Ascending aorta (tissue), 2 donors: ENCODE measurements at regions not wholly inside any gene's neighbourhood (a gene's known extent, or its start where the extent isn't known, plus 50 kb on each side); places are given as distances from the start of the nearest gene placed in this dataset.

Experiments
- DNase-seq, 2 donors: peaks; one replicate each; pipeline ENCODE4 v3.0.0-alpha.2; 2019; ENCODE audit warnings: low spot score in 2 of 2
- H3K27ac ChIP-seq, 2 donors: fragments of 200-600 bp; sonication (generic); one replicate each; pipeline ENCODE4 v1.5.1; 2016 to 2017; ENCODE audit warnings: mild to moderate bottlenecking in 1 of 2
- H3K27me3 ChIP-seq: fragments of 200-600 bp; sonication (generic); one replicate; pipeline ENCODE4 v1.5.1; 2017
- H3K36me3 ChIP-seq, 2 donors: fragments of 200-600 bp; sonication (generic); one replicate each; pipeline ENCODE4 v1.5.1; 2016
- H3K4me1 ChIP-seq, 2 donors: fragments of 200-600 bp; sonication (generic); one replicate each; pipeline ENCODE4 v1.5.1; 2016 to 2017; ENCODE audit warnings: mild to moderate bottlenecking in 1 of 2
- H3K4me3 ChIP-seq, 2 donors: fragments of 200-600 bp; sonication (generic); one replicate each; pipeline ENCODE4 v1.5.1; 2016 to 2017; ENCODE audit warnings: mild to moderate bottlenecking in 1 of 2
- H3K9me3 ChIP-seq, 2 donors: fragments of 200-600 bp; sonication (generic); one replicate each; pipeline ENCODE4 v1.5.1; 2016
- intact Hi-C: fragments of 100-400 bp; cut with DNase I; formaldehyde crosslinking; loops from one replicate; pipeline ENCODE4 v1.15.1; 2023
- TF ChIP-seq, protein P1 (sequence below), 3 experiments: fragments of 200-600 bp in 2 of 3; fragments of 450-650 bp in 1 of 3; sonication (generic) in 2 of 3; IDR thresholded peaks; one replicate each; pipeline ENCODE4 v1.5.1; 2016 to 2019; ENCODE audit warnings: antibody characterized with exemption in 3 of 3, mild to moderate bottlenecking in 1 of 3, moderate library complexity in 1 of 3

- TF ChIP-seq, protein P1, sequence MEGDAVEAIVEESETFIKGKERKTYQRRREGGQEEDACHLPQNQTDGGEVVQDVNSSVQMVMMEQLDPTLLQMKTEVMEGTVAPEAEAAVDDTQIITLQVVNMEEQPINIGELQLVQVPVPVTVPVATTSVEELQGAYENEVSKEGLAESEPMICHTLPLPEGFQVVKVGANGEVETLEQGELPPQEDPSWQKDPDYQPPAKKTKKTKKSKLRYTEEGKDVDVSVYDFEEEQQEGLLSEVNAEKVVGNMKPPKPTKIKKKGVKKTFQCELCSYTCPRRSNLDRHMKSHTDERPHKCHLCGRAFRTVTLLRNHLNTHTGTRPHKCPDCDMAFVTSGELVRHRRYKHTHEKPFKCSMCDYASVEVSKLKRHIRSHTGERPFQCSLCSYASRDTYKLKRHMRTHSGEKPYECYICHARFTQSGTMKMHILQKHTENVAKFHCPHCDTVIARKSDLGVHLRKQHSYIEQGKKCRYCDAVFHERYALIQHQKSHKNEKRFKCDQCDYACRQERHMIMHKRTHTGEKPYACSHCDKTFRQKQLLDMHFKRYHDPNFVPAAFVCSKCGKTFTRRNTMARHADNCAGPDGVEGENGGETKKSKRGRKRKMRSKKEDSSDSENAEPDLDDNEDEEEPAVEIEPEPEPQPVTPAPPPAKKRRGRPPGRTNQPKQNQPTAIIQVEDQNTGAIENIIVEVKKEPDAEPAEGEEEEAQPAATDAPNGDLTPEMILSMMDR (IDR thresholded peaks at IDR 0.05), result no peak
- Histone ChIP-seq H3K27ac (no peak overlapping the region), H3K9me3 (no peaks in the 10 kb centered on the region), H3K27me3 (no peaks in the 10 kb centered on the region), H3K4me3 (no peak overlapping the region), H3K4me1 (peaks cover 0 to 5% of the 10 kb centered on the region in 2 donors), H3K36me3 (no peaks in the 10 kb centered on the region)
- DNase-seq, result no peak
- intact Hi-C loops, result no loop called here
Observed at GRCh38 chr21:41674402-41674801, 92.5 kb downstream of the RIPK4 start.

- H3K4me3 ChIP-seq, result no peak overlapping the region
- TF ChIP-seq, protein P1 (IDR thresholded peaks at IDR 0.05), result no peak
- H3K27me3 ChIP-seq, result no peaks in the 10 kb centered on the region
- H3K4me1 ChIP-seq, result peaks cover 0 to 5% of the 10 kb centered on the region in 2 donors
- intact Hi-C loops, result no loop called here
- DNase-seq, result no peak
- no peaks in the 10 kb centered on the region for H3K36me3 ChIP-seq
- no peaks in the 10 kb centered on the region for H3K9me3 ChIP-seq
- H3K27ac ChIP-seq, result no peak overlapping the region
Observed at GRCh38 chr21:41673596-41674335, 93.1 kb downstream of the RIPK4 start.

DNA sequence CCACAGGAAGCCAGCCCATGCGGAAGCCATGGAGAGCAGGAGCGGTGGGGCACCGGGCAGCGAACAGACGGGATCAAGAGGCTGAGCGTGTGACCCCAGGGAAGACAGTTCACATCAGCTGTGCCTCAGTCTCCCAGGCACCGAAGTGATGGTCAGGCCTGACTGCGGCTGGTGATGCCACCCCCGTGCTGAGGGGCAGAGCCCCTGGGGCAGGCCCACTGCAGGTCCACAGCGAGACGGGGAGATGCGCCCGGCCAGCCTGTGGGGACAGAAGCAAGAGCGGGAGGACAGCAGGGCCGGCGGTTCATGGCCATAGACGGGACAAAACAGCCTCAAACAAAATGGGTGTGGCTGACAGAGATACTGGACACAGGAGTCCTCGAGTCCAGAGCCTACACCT lies 93.8 kb downstream of the RIPK4 start:
- intact Hi-C loops, result no loop called here
- H3K9me3 ChIP-seq, result no peaks in the 10 kb centered on the region
- no peaks in the 10 kb centered on the region for H3K4me1 ChIP-seq
- H3K27me3 ChIP-seq, result no peaks in the 10 kb centered on the region
- no peaks in the 10 kb centered on the region for H3K36me3 ChIP-seq
- TF ChIP-seq, protein P1 (IDR thresholded peaks at IDR 0.05), result no peak
- no peak overlapping the region for H3K4me3 ChIP-seq
- DNase-seq, result no peak
- no peak overlapping the region for H3K27ac ChIP-seq

DNA sequence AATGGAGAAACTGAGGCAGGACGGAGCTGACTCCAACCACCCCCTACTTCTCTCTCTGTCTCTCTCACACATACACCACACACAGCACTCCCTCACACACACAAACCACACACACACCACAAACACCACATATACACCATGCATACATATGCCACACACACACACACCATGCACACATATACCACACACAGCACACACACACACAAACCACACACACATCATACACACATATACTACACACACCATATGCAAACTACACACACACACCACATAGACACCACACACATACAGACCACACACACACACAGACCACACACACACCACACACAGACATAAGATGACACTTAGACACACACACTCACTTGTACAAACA lies 94.3 kb downstream of the RIPK4 start:
- Histone ChIP-seq H3K36me3 (no peaks in the 10 kb centered on the region), H3K4me1 (no peaks in the 10 kb centered on the region), H3K9me3 (no peaks in the 10 kb centered on the region), H3K27ac (no peak overlapping the region), H3K4me3 (no peak overlapping the region), H3K27me3 (no peaks in the 10 kb centered on the region)
- no peak for DNase-seq
- TF ChIP-seq, protein P1 (IDR thresholded peaks at IDR 0.05), result no peak
- intact Hi-C loops, result no loop called here

- Histone ChIP-seq H3K4me1 (no peaks in the 10 kb centered on the region), H3K9me3 (no peaks in the 10 kb centered on the region), H3K4me3 (no peak overlapping the region), H3K27ac (no peak overlapping the region), H3K27me3 (no peaks in the 10 kb centered on the region), H3K36me3 (no peaks in the 10 kb centered on the region)
- TF ChIP-seq, protein P1 (IDR thresholded peaks at IDR 0.05), result no peak
- DNase-seq, result no peak
- intact Hi-C loops, result no loop called here
Observed at GRCh38 chr21:41671859-41672542, 94.9 kb downstream of the RIPK4 start.
